Pons (tissue), 1 donor: ENCODE measurements at regions not wholly inside any gene's neighbourhood (a gene's known extent, or its start where the extent isn't known, plus 50 kb on each side); places are given as distances from the start of the nearest gene placed in this dataset.
"Not testable (repeated sequence)": the region's sequence is repeated elsewhere in the genome, so short reads cannot be mapped to it uniquely, and the experiment has no call there.

Source experiments
- DNase-seq: peaks from one replicate; pipeline ENCODE4 v3.0.0-alpha.2; 2016; ENCODE audit warnings: low spot score

GRCh38 chr6:115067690-115068447, 725.0 kb upstream of the HS3ST5 start:
- DNase-seq = no peak

- DNase-seq = no peak
These were observed 721.9 kb upstream of the HS3ST5 start for GRCh38 chr6:115064680-115065079.

DNA sequence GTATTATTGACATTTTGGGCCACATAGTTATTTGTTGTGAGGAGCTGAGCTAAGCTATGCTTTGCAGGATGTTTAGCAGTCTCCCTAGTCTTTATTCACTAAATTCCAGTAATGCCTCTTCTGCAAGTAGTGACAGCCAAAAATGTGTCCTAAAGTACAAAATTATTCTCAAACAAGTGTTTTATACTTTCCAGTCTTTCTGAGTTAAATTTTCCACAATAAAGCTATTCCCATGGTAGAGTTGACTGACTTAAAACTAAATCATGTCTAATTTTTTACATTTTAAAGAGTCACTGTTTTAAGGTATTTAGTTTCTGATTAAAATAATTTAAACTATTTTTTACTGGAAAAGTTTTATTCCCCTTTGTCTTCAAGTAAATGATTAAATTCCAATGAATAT, 717.8 kb upstream of the HS3ST5 start:
- no peak for DNase-seq

GRCh38 chr6:115058414-115059211, 715.8 kb upstream of the HS3ST5 start:
- no peak for DNase-seq

DNA sequence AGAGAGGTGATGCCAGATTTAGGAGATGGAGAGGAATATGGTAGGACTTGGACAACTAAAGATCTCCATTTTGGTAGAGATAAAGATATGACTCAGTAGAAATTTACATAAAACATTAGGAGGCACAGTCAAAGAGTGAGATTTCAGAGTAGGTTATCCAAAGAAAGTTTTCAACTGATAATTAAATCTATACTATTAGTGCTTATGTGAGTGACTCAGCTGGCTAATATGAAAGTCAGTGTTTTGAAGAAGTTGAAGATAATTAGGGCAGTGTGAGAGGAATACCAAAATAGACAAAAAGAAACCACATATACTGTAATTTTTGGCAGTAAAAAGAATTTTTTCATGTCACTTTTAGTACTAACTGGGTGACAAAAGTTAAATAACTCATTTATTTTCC, 712.8 kb upstream of the HS3ST5 start:
- no peak for DNase-seq

DNA sequence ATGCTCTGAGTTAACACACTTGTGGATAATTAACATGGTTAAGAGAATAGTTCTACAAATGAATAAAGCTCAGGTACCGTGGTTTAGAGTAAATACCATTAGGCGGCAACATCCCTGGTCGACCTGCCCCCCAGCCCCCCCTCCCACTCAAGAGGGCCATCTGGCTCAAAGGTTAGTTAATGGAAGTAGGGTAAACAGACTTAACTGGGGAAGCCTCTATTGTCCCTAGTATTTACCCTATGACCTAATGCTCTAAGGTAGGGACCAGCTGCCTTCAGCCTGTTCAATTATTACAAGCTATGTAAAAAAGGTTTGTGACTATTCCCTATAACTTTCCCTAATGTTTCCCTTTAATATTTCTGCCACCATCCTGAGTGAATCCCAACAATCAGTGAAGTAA, 711.4 kb upstream of the HS3ST5 start:
- DNase-seq = not testable (repeated sequence)

- no peak for DNase-seq
These were observed 710.5 kb upstream of the HS3ST5 start for GRCh38 chr6:115053169-115053860.

GRCh38 chr6:115016593-115016992, 673.8 kb upstream of the HS3ST5 start:
- no peak for DNase-seq

GRCh38 chr6:115004982-115005381, 662.2 kb upstream of the HS3ST5 start:
- no peak for DNase-seq

GRCh38 chr6:115004204-115004603, 661.4 kb upstream of the HS3ST5 start:
- DNase-seq = no peak

- DNase-seq = no peak
These were observed 659.0 kb upstream of the HS3ST5 start for GRCh38 chr6:115001731-115002350.

DNA sequence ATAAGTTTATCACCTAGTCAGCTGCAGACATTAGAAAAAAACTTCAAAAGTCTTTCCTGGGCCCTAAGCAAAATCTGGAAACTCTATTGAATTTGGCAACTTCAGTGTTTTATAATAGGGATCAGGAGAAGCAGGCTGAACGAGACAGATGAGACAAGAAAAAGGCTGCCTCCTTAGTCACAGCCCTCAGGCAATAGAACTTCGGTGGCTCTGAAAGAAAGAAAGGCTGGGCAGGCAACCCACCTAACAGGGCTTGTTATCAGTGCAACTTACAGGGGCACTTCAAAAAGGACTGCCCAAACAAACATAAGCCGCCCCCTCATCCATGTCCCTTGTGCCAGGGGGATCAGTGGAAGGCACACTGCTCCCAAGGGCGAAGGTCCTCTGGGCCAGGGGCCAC, 657.9 kb upstream of the HS3ST5 start:
- DNase-seq = no peak

DNA sequence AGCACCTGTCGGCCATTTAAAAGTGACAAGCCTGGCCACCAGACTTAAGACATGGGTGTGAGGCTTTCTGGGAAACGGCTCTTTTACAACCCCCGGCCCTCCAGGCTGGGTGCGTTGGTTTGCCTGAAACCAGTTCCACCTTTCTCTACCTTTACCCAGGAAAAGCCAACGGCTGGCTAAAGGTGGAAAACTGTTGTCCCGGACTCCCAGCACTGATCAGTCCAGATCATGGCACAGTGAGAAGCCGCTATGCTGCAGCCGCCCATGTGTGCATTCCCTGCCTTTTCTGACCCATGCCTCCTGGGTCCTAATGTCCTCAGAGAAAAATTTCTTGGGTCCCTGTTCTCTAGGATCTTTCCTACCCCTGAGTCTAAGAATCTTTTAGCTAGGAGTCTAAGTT, 655.7 kb upstream of the HS3ST5 start:
- DNase-seq = no peak

DNA sequence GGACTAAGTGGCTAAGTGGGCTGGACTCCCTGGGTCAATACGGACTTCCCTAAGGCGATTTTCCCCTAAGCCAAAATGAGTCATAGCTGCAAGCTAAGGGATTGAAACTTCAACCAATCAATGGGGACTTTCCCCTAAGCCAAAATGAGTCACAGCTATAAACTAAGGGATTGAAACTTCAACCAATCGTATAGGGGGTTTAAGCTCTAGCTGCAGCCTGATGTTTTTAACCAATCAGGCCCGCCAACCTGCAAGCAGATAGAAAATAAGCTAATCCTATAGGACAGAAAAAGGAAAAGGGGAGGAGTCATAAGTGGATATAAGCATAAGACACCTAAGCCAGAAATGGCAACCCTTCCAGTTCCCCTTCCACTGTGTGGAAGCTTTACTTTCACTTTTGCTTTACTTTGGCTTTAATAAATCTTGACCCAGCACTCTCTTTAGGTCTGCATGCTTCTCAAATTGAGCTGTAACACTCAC, 655.0 kb upstream of the HS3ST5 start:
- no peak for DNase-seq

- DNase-seq = no peak
These were observed 652.7 kb upstream of the HS3ST5 start for GRCh38 chr6:114995526-114995925.

GRCh38 chr6:114989279-114989964, 646.6 kb upstream of the HS3ST5 start:
- no peak for DNase-seq

DNA sequence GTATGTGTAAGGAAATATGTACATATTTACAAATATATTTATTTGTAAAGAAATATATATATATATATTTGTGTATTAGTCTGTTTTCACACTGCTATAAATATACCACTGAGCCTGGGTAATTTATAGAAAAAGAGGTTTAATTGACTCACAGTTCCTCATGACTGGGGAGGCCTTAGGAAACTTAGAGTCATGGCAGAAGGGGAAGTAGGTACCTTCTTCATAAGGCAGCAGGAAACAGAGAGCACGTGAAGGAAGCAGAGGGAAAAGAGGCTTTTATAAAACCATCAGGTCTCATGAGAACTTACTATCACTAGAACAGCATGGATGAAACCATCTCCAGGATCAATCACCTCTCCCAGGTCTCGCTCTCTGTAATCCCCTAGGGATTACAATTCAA, 644.5 kb upstream of the HS3ST5 start:
- DNase-seq = no peak

DNA sequence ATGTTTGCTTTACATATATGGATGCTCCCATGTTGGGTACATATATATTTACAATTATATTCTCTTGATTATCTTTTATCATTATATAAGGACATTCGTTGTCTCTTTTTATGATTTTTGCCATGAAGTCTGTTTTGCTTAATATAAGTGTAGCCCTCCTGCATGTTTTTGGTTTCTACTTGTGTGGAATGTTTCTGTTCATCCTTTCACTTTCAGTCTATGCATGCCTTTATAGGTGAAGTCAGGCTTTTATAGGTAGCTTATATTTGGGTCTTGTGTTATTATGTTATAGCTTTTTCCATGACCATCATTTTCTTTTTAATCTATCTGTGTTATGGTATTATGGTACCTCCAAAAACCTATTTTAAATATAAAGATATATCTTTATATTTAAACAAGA, 612.5 kb upstream of the HS3ST5 start:
- DNase-seq = no peak

DNA sequence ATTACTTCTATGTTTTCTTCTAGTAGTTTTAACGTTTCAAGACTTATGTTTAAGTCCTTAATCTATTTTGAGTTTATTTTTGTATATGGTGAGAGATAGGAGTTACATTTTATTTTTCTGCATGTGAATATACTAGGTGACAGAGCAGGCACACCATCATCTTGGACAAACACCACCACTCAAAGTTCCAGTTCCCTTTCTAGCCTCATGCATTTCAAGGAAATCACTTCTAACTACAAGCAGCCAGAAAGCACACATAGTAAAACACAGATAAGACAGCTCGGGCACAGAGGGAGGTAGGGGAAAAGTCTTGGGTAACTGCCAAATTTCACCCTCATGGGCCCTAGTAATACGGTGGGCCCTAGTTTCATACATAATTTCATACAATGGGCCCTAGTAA, 609.4 kb upstream of the HS3ST5 start:
- DNase-seq = no peak

- no peak for DNase-seq
These were observed 602.6 kb upstream of the HS3ST5 start for GRCh38 chr6:114945392-114945791.

GRCh38 chr6:114941078-114941477, 598.3 kb upstream of the HS3ST5 start:
- DNase-seq = no peak

- DNase-seq = no peak
These were observed 597.4 kb upstream of the HS3ST5 start for GRCh38 chr6:114940181-114940580.
